ENCODE measurements at regions not wholly inside any gene's neighbourhood (a gene's known extent, or its start where the extent isn't known, plus 50 kb on each side); places are given as distances from the start of the nearest gene placed in this dataset.

DNA sequence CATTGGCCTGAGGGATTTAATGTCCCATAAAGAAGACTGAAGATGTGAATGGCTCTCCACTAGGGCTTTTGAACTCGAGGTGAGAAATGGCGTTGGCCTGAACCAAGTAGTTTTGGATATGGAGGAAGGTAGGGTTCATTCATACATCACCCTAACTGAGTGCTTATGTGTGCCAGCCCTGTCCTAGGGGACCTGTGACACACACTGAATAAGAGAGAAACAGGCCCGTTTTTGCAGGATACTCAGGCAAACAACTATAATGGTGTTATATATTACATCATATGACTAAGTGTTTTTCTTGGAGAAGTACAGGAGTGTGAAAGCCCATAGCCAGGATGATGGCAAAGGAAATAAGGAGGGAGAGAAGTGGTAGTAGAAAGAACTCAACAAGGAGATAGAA is 368.1 kb downstream of the TMEM135 start:
- no peaks in the 10 kb centered on the region for H3K27me3 ChIP-seq (ENCODE audit: control insufficient read depth in 2 of 2, insufficient read depth in 1 of 2, low read length in 1 of 2)
- no peak overlapping the region for H3K4me3 ChIP-seq (ENCODE audit: low read length in 2 of 2)
- no peaks in the 10 kb centered on the region for H3K4me1 ChIP-seq (ENCODE audit: control insufficient read depth in 2 of 2, insufficient read depth in 2 of 2, low read length in 2 of 2)
- no peaks in the 10 kb centered on the region for H3K36me3 ChIP-seq (ENCODE audit: control insufficient read depth in 2 of 2, insufficient read depth in 2 of 2, low read length in 1 of 2)
- H3K9me3 ChIP-seq (ENCODE audit: control insufficient read depth in 2 of 2, insufficient read depth in 1 of 2, low read length in 1 of 2): no peaks in the 10 kb centered on the region
- H3K27ac ChIP-seq (ENCODE audit: low read depth in 1 of 2, low read length in 1 of 2): no peak overlapping the region
- DNase-seq (ENCODE audit: low read depth in 6 of 9, low spot score in 9 of 9): no peak
- 96% methylated on average over 3 of the region's 3 CpGs for WGBS

- H3K36me3 ChIP-seq (ENCODE audit: control insufficient read depth in 2 of 2, insufficient read depth in 2 of 2, low read length in 1 of 2): no peaks in the 10 kb centered on the region
- no peaks in the 10 kb centered on the region for H3K27me3 ChIP-seq (ENCODE audit: control insufficient read depth in 2 of 2, insufficient read depth in 1 of 2, low read length in 1 of 2)
- no peaks in the 10 kb centered on the region for H3K4me1 ChIP-seq (ENCODE audit: control insufficient read depth in 2 of 2, insufficient read depth in 2 of 2, low read length in 2 of 2)
- no peak overlapping the region for H3K27ac ChIP-seq (ENCODE audit: low read depth in 1 of 2, low read length in 1 of 2)
- no peaks in the 10 kb centered on the region for H3K9me3 ChIP-seq (ENCODE audit: control insufficient read depth in 2 of 2, insufficient read depth in 1 of 2, low read length in 1 of 2)
- WGBS: 90% methylated on average over 2 of the region's 2 CpGs
- H3K4me3 ChIP-seq (ENCODE audit: low read length in 2 of 2): no peak overlapping the region
- DNase-seq (ENCODE audit: low read depth in 6 of 9, low spot score in 9 of 9): no peak
These were observed 367.6 kb downstream of the TMEM135 start for GRCh38 chr11:87405356-87405755.

GRCh38 chr11:87401653-87402052 is 363.9 kb downstream of the TMEM135 start:
- H3K27me3 ChIP-seq (ENCODE audit: control insufficient read depth in 2 of 2, insufficient read depth in 1 of 2, low read length in 1 of 2): no peaks in the 10 kb centered on the region
- WGBS: 97% methylated on average over 1 of the region's 1 CpG
- H3K27ac ChIP-seq (ENCODE audit: low read depth in 1 of 2, low read length in 1 of 2): no peak overlapping the region

DNA sequence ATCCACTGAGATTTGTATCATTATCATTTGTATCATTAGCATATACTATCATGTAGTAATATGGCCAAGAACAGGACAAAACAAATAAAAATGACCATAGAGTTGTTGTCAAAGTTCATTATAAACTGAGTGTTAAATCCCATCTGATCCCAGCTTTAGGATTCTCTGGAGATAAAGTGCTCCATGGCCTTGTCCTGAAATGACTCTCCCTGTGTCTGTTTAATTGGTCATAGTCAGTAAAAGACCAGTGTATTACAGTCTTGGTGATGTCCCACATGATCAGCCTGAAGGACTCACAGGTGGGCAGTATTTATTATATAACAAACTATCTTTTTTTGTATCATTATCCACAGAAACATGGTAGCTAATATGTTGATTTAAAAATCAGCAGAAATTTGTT is 361.6 kb downstream of the TMEM135 start:
- DNase-seq (ENCODE audit: low read depth in 6 of 9, low spot score in 9 of 9): no peak
- no peaks in the 10 kb centered on the region for H3K9me3 ChIP-seq (ENCODE audit: control insufficient read depth in 2 of 2, insufficient read depth in 1 of 2, low read length in 1 of 2)
- no peak overlapping the region for H3K4me3 ChIP-seq (ENCODE audit: low read length in 2 of 2)
- no peaks in the 10 kb centered on the region for H3K4me1 ChIP-seq (ENCODE audit: control insufficient read depth in 2 of 2, insufficient read depth in 2 of 2, low read length in 2 of 2)
- no peak overlapping the region for H3K27ac ChIP-seq (ENCODE audit: low read depth in 1 of 2, low read length in 1 of 2)
- no peaks in the 10 kb centered on the region for H3K36me3 ChIP-seq (ENCODE audit: control insufficient read depth in 2 of 2, insufficient read depth in 2 of 2, low read length in 1 of 2)
- H3K27me3 ChIP-seq (ENCODE audit: control insufficient read depth in 2 of 2, insufficient read depth in 1 of 2, low read length in 1 of 2): no peaks in the 10 kb centered on the region

More at GRCh38 chr11:87401653-87402052, 363.9 kb downstream of the TMEM135 start:
- Histone ChIP-seq H3K4me1 (ENCODE audit: control insufficient read depth in 2 of 2, insufficient read depth in 2 of 2, low read length in 2 of 2) (no peaks in the 10 kb centered on the region), H3K4me3 (ENCODE audit: low read length in 2 of 2) (no peak overlapping the region), H3K36me3 (ENCODE audit: control insufficient read depth in 2 of 2, insufficient read depth in 2 of 2, low read length in 1 of 2) (no peaks in the 10 kb centered on the region), H3K9me3 (ENCODE audit: control insufficient read depth in 2 of 2, insufficient read depth in 1 of 2, low read length in 1 of 2) (no peaks in the 10 kb centered on the region)
- no peak for DNase-seq (ENCODE audit: low read depth in 6 of 9, low spot score in 9 of 9)

GRCh38 chr11:87398931-87399330 is 361.2 kb downstream of the TMEM135 start:
- Histone ChIP-seq H3K4me1 (ENCODE audit: control insufficient read depth in 2 of 2, insufficient read depth in 2 of 2, low read length in 2 of 2) (no peaks in the 10 kb centered on the region), H3K27me3 (ENCODE audit: control insufficient read depth in 2 of 2, insufficient read depth in 1 of 2, low read length in 1 of 2) (no peaks in the 10 kb centered on the region), H3K4me3 (ENCODE audit: low read length in 2 of 2) (no peak overlapping the region), H3K9me3 (ENCODE audit: control insufficient read depth in 2 of 2, insufficient read depth in 1 of 2, low read length in 1 of 2) (no peaks in the 10 kb centered on the region), H3K36me3 (ENCODE audit: control insufficient read depth in 2 of 2, insufficient read depth in 2 of 2, low read length in 1 of 2) (no peaks in the 10 kb centered on the region), H3K27ac (ENCODE audit: low read depth in 1 of 2, low read length in 1 of 2) (no peak overlapping the region)
- 91% methylated on average over 2 of the region's 2 CpGs for WGBS
- DNase-seq (ENCODE audit: low read depth in 6 of 9, low spot score in 9 of 9): no peak

GRCh38 chr11:87397011-87397865 is 359.5 kb downstream of the TMEM135 start:
- no peak overlapping the region for H3K4me3 ChIP-seq (ENCODE audit: low read length in 2 of 2)
- H3K4me1 ChIP-seq (ENCODE audit: control insufficient read depth in 2 of 2, insufficient read depth in 2 of 2, low read length in 2 of 2): no peaks in the 10 kb centered on the region
- no peaks in the 10 kb centered on the region for H3K9me3 ChIP-seq (ENCODE audit: control insufficient read depth in 2 of 2, insufficient read depth in 1 of 2, low read length in 1 of 2)
- 59% methylated on average over 5 of the region's 5 CpGs for WGBS
- H3K36me3 ChIP-seq (ENCODE audit: control insufficient read depth in 2 of 2, insufficient read depth in 2 of 2, low read length in 1 of 2): no peaks in the 10 kb centered on the region
- H3K27me3 ChIP-seq (ENCODE audit: control insufficient read depth in 2 of 2, insufficient read depth in 1 of 2, low read length in 1 of 2): no peaks in the 10 kb centered on the region
- H3K27ac ChIP-seq (ENCODE audit: low read depth in 1 of 2, low read length in 1 of 2): no peak overlapping the region
- no peak for DNase-seq (ENCODE audit: low read depth in 6 of 9, low spot score in 9 of 9)

GRCh38 chr11:87394924-87395323 is 357.2 kb downstream of the TMEM135 start:
- Histone ChIP-seq H3K4me1 (ENCODE audit: control insufficient read depth in 2 of 2, insufficient read depth in 2 of 2, low read length in 2 of 2) (no peaks in the 10 kb centered on the region), H3K9me3 (ENCODE audit: control insufficient read depth in 2 of 2, insufficient read depth in 1 of 2, low read length in 1 of 2) (no peaks in the 10 kb centered on the region), H3K36me3 (ENCODE audit: control insufficient read depth in 2 of 2, insufficient read depth in 2 of 2, low read length in 1 of 2) (no peaks in the 10 kb centered on the region), H3K27me3 (ENCODE audit: control insufficient read depth in 2 of 2, insufficient read depth in 1 of 2, low read length in 1 of 2) (no peaks in the 10 kb centered on the region), H3K27ac (ENCODE audit: low read depth in 1 of 2, low read length in 1 of 2) (no peak overlapping the region), H3K4me3 (ENCODE audit: low read length in 2 of 2) (no peak overlapping the region)
- DNase-seq (ENCODE audit: low read depth in 6 of 9, low spot score in 9 of 9): no peak
- WGBS: 97% methylated on average over 1 of the region's 1 CpG

DNA sequence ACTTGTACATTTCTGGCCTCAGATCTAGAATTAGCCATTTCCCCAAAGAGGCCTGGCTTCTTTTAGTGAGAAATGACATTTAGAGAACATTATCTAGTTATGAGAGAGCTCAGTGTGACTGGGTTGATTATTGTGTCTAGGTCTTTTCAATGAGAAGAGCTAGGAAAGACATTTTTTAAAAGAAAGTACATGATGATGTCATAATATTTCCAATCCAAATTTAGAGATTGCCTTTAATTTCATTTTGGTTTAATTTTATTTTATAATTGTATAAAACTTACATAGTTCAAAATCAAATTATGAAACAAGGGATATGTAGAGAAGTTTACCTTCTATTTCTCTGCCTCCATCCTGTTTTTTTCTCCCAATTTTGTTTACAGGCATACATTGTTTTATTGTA is 354.9 kb downstream of the TMEM135 start:
- no peak for DNase-seq (ENCODE audit: low read depth in 6 of 9, low spot score in 9 of 9)
- Histone ChIP-seq H3K4me1 (ENCODE audit: control insufficient read depth in 2 of 2, insufficient read depth in 2 of 2, low read length in 2 of 2) (no peaks in the 10 kb centered on the region), H3K9me3 (ENCODE audit: control insufficient read depth in 2 of 2, insufficient read depth in 1 of 2, low read length in 1 of 2) (no peaks in the 10 kb centered on the region), H3K4me3 (ENCODE audit: low read length in 2 of 2) (no peak overlapping the region), H3K27me3 (ENCODE audit: control insufficient read depth in 2 of 2, insufficient read depth in 1 of 2, low read length in 1 of 2) (no peaks in the 10 kb centered on the region), H3K27ac (ENCODE audit: low read depth in 1 of 2, low read length in 1 of 2) (no peak overlapping the region), H3K36me3 (ENCODE audit: control insufficient read depth in 2 of 2, insufficient read depth in 2 of 2, low read length in 1 of 2) (no peaks in the 10 kb centered on the region)

- 89% methylated on average over 3 of the region's 3 CpGs for WGBS
- no peak for DNase-seq (ENCODE audit: low read depth in 6 of 9, low spot score in 9 of 9)
- Histone ChIP-seq H3K27ac (ENCODE audit: low read depth in 1 of 2, low read length in 1 of 2) (no peak overlapping the region), H3K4me3 (ENCODE audit: low read length in 2 of 2) (no peak overlapping the region), H3K4me1 (ENCODE audit: control insufficient read depth in 2 of 2, insufficient read depth in 2 of 2, low read length in 2 of 2) (no peaks in the 10 kb centered on the region), H3K9me3 (ENCODE audit: control insufficient read depth in 2 of 2, insufficient read depth in 1 of 2, low read length in 1 of 2) (no peaks in the 10 kb centered on the region), H3K27me3 (ENCODE audit: control insufficient read depth in 2 of 2, insufficient read depth in 1 of 2, low read length in 1 of 2) (no peaks in the 10 kb centered on the region), H3K36me3 (ENCODE audit: control insufficient read depth in 2 of 2, insufficient read depth in 2 of 2, low read length in 1 of 2) (no peaks in the 10 kb centered on the region)
These were observed 353.8 kb downstream of the TMEM135 start for GRCh38 chr11:87391496-87391895.
